ENCODE measurements at regions not wholly inside any gene's neighbourhood (a gene's known extent, or its start where the extent isn't known, plus 50 kb on each side); places are given as distances from the start of the nearest gene placed in this dataset.

GRCh38 chr15:81758818-81759284, 287.0 kb downstream of the MEX3B start:
- TF ChIP-seq CTCF (IDR thresholded peaks at IDR 0.05) (no peak), POLR2A (IDR thresholded peaks at IDR 0.05) (no peak)
